ENCODE measurements at regions not wholly inside any gene's neighbourhood (a gene's known extent, or its start where the extent isn't known, plus 50 kb on each side); places are given as distances from the start of the nearest gene placed in this dataset.
"Not testable (repeated sequence)": the region's sequence is repeated elsewhere in the genome, so short reads cannot be mapped to it uniquely, and the experiment has no call there.

DNA sequence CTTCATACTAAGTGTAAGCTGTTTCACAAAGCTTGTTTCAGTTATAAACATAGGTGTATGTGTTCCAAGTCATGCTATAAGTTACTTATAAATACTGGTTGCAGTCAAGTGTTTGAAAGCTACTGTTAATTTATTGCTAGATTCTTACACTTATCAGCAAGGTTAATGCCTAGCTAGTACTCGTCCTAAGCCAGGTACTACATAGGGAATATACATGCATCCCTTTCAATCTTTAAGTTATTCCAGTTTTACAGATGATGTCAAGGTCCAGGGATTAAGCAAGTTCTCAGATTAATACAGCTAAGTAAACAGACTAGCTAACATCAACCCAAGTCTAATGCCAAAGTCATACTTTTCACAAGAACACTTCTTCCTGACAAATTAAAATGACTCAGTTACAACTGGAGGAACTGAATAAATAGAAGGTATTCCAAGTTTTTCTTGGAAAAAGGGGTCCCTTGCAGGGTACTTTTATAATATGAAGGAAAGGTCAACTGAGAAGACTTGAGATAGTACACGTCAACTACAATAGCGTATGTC is 652.2 kb upstream of the USP24 start:
- no peak overlapping the region for H3K23ac ChIP-seq (ENCODE audit: low read depth, low read length, poor library complexity)
- no peak overlapping the region for H2BK15ac ChIP-seq (ENCODE audit: low read length)
- no peak overlapping the region for H2BK12ac ChIP-seq (ENCODE audit: low read length)
- H3K4me3 ChIP-seq (ENCODE audit: low read length in 2 of 2) = no peak overlapping the region
- H3K4ac ChIP-seq (ENCODE audit: low read length) = no peak overlapping the region
- no peaks in the 10 kb centered on the region for H3K9me3 ChIP-seq (replicated peaks in 1 of 2; ENCODE audit: control insufficient read depth in 2 of 2, insufficient read depth in 1 of 2, low read depth in 1 of 2, low read length in 2 of 2)
- no peak overlapping the region for H3K27ac ChIP-seq (replicated peaks; ENCODE audit: low read length)
- no peak overlapping the region for H3K9ac ChIP-seq (ENCODE audit: low read depth, low read length, poor library complexity)
- no peaks in the 10 kb centered on the region for H3K79me1 ChIP-seq (ENCODE audit: low read depth, low read length)
- H2AK5ac ChIP-seq (ENCODE audit: low read depth, low read length) = no peak overlapping the region
- H3K36me3 ChIP-seq (replicated peaks in 1 of 2; ENCODE audit: control insufficient read depth in 2 of 2, insufficient read depth in 2 of 2, low read length in 2 of 2) = no peaks in the 10 kb centered on the region
- H4K8ac ChIP-seq (ENCODE audit: low read depth, low read length) = no peak overlapping the region
- H4K91ac ChIP-seq (ENCODE audit: low read depth, low read length, poor library complexity) = no peak overlapping the region
- H2BK5ac ChIP-seq (ENCODE audit: low read length) = no peak overlapping the region
- no peaks in the 10 kb centered on the region for H3K27me3 ChIP-seq (ENCODE audit: control insufficient read depth in 3 of 3, insufficient read depth in 3 of 3, low read depth in 1 of 3, low read length in 3 of 3)
- no peak overlapping the region for H3K18ac ChIP-seq (ENCODE audit: low read length)
- no peak overlapping the region for H2AFZ ChIP-seq (ENCODE audit: low read length)
- no CpG with 5 or more reads among the region's 3 CpGs for WGBS, 2 donors (ENCODE audit: extremely low coverage in 2 of 2, insufficient read length in 2 of 2, insufficient replicate concordance in 1 of 2)
- H3K4me1 ChIP-seq (ENCODE audit: control insufficient read depth in 2 of 2, insufficient read depth in 1 of 2, low read depth in 1 of 2, low read length in 2 of 2) = no peaks in the 10 kb centered on the region
- no peak overlapping the region for H3K4me2 ChIP-seq (ENCODE audit: insufficient read depth, low read length, poor library complexity, severe bottlenecking)
- H2BK120ac ChIP-seq (ENCODE audit: low read depth, low read length) = no peak overlapping the region
- H3K14ac ChIP-seq (ENCODE audit: low read length) = no peak overlapping the region
- no peak for DNase-seq (ENCODE audit: low spot score)

DNA sequence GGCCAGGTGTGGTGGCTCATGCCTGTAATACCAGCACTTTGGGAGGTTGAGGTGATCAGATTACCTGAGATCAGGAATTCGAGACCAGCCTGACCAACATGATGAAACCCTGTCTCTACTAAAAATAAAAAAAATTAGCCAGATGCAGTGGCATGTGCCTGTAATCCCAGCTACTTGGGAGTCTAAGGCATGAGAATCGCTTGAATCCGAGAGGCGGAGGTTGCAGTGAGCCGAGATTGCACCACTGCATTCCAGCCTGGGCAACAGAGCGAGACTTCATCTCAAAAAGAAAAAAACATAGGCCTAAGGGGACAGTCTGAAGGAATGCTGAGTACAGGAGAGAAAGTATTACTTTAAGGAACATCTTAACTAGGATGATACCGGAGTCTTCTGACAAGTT is 650.6 kb upstream of the USP24 start:
- H3K4ac ChIP-seq (ENCODE audit: low read length); H2BK15ac ChIP-seq (ENCODE audit: low read length); H3K27ac ChIP-seq (replicated peaks; ENCODE audit: low read length); H3K18ac ChIP-seq (ENCODE audit: low read length); H2BK5ac ChIP-seq (ENCODE audit: low read length); H3K36me3 ChIP-seq (replicated peaks in 1 of 2; ENCODE audit: control insufficient read depth in 2 of 2, insufficient read depth in 2 of 2, low read length in 2 of 2); H4K91ac ChIP-seq (ENCODE audit: low read depth, low read length, poor library complexity); H3K4me3 ChIP-seq (ENCODE audit: low read length in 2 of 2); H2BK120ac ChIP-seq (ENCODE audit: low read depth, low read length); H2AFZ ChIP-seq (ENCODE audit: low read length); H3K9me3 ChIP-seq (replicated peaks in 1 of 2; ENCODE audit: control insufficient read depth in 2 of 2, insufficient read depth in 1 of 2, low read depth in 1 of 2, low read length in 2 of 2); H3K23ac ChIP-seq (ENCODE audit: low read depth, low read length, poor library complexity); H3K9ac ChIP-seq (ENCODE audit: low read depth, low read length, poor library complexity); H2AK5ac ChIP-seq (ENCODE audit: low read depth, low read length); H3K27me3 ChIP-seq (ENCODE audit: control insufficient read depth in 3 of 3, insufficient read depth in 3 of 3, low read depth in 1 of 3, low read length in 3 of 3); H3K79me1 ChIP-seq (ENCODE audit: low read depth, low read length); H4K8ac ChIP-seq (ENCODE audit: low read depth, low read length); H3K14ac ChIP-seq (ENCODE audit: low read length); H3K4me2 ChIP-seq (ENCODE audit: insufficient read depth, low read length, poor library complexity, severe bottlenecking); DNase-seq (ENCODE audit: low spot score); H2BK12ac ChIP-seq (ENCODE audit: low read length); H3K4me1 ChIP-seq (ENCODE audit: control insufficient read depth in 2 of 2, insufficient read depth in 1 of 2, low read depth in 1 of 2, low read length in 2 of 2): not testable (repeated sequence)
- WGBS, 2 donors (ENCODE audit: extremely low coverage in 2 of 2, insufficient read length in 2 of 2, insufficient replicate concordance in 1 of 2) = no CpG with 5 or more reads among the region's 7 CpGs

DNA sequence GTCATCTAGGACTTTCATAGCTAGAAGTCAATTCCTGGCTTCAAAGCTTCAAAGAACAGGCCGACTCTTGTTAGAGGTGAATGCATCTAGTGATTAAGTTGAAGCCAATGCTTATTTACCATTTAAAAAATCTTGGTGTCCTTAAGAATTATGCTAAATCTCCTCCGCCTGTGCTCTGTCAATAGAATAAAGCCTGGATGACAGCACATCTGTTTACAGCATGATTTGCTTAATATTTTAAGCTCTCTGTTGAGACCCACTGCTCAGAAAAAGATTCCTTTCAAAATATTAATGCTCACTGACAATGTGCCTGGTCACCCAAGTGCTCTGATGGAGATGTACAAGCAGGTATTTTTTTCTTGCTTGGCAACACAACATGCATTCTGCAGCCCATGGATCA is 649.1 kb upstream of the USP24 start:
- no peak overlapping the region for H2BK120ac ChIP-seq (ENCODE audit: low read depth, low read length)
- H2AK5ac ChIP-seq (ENCODE audit: low read depth, low read length) = no peak overlapping the region
- WGBS, 2 donors (ENCODE audit: extremely low coverage in 2 of 2, insufficient read length in 2 of 2, insufficient replicate concordance in 1 of 2) = no CpG with 5 or more reads among the region's 2 CpGs
- H3K4ac ChIP-seq (ENCODE audit: low read length) = no peak overlapping the region
- no peak overlapping the region for H2AFZ ChIP-seq (ENCODE audit: low read length)
- no peaks in the 10 kb centered on the region for H3K36me3 ChIP-seq (replicated peaks in 1 of 2; ENCODE audit: control insufficient read depth in 2 of 2, insufficient read depth in 2 of 2, low read length in 2 of 2)
- no peak overlapping the region for H3K9ac ChIP-seq (ENCODE audit: low read depth, low read length, poor library complexity)
- no peak overlapping the region for H3K18ac ChIP-seq (ENCODE audit: low read length)
- DNase-seq (ENCODE audit: low spot score) = no peak
- no peak overlapping the region for H2BK15ac ChIP-seq (ENCODE audit: low read length)
- H3K14ac ChIP-seq (ENCODE audit: low read length) = no peak overlapping the region
- no peaks in the 10 kb centered on the region for H3K4me1 ChIP-seq (ENCODE audit: control insufficient read depth in 2 of 2, insufficient read depth in 1 of 2, low read depth in 1 of 2, low read length in 2 of 2)
- no peak overlapping the region for H3K4me3 ChIP-seq (ENCODE audit: low read length in 2 of 2)
- no peak overlapping the region for H3K27ac ChIP-seq (replicated peaks; ENCODE audit: low read length)
- no peaks in the 10 kb centered on the region for H3K27me3 ChIP-seq (ENCODE audit: control insufficient read depth in 3 of 3, insufficient read depth in 3 of 3, low read depth in 1 of 3, low read length in 3 of 3)
- H4K91ac ChIP-seq (ENCODE audit: low read depth, low read length, poor library complexity) = no peak overlapping the region
- no peak overlapping the region for H3K4me2 ChIP-seq (ENCODE audit: insufficient read depth, low read length, poor library complexity, severe bottlenecking)
- H2BK5ac ChIP-seq (ENCODE audit: low read length) = no peak overlapping the region
- no peaks in the 10 kb centered on the region for H3K79me1 ChIP-seq (ENCODE audit: low read depth, low read length)
- no peaks in the 10 kb centered on the region for H3K9me3 ChIP-seq (replicated peaks in 1 of 2; ENCODE audit: control insufficient read depth in 2 of 2, insufficient read depth in 1 of 2, low read depth in 1 of 2, low read length in 2 of 2)
- no peak overlapping the region for H4K8ac ChIP-seq (ENCODE audit: low read depth, low read length)
- no peak overlapping the region for H3K23ac ChIP-seq (ENCODE audit: low read depth, low read length, poor library complexity)
- H2BK12ac ChIP-seq (ENCODE audit: low read length) = no peak overlapping the region

DNA sequence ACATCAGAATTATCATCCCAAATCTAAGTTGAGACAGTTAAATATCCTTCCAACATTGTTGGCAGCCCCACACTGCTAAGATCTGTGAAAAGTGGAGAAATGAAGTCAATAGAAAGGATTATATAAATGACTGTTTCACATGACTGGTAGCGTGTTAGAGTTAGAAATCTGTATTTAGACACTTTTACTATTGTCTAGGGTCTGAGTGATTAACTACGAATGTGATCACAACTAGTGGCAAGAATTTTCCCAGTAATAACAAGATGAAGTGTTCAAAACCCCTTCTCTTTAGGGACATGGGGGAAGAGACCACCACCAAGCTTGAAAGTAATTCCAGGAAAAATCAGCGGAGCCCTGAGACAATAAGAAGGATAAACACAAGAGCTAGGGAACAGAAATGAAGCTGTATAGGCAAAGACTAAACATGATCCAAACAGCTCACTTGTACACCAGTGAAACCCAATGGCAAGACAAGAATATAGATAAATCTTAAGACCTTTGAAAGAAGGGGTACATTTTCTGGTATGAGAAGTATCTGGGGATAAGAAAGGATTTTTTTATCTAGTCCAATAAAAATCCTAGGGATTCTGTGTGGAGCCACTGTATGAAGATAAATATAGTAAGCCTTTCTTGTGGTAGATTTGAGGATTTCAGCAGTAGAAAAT is 646.6 kb upstream of the USP24 start:
- no CpG with 5 or more reads among the region's 3 CpGs for WGBS, 2 donors (ENCODE audit: extremely low coverage in 2 of 2, insufficient read length in 2 of 2, insufficient replicate concordance in 1 of 2)
- no peak overlapping the region for H2BK12ac ChIP-seq (ENCODE audit: low read length)

More for the DNA sequence above, 646.6 kb upstream of the USP24 start:
- Histone ChIP-seq H3K79me1 (ENCODE audit: low read depth, low read length) (no peaks in the 10 kb centered on the region), H3K18ac (ENCODE audit: low read length) (no peak overlapping the region), H3K9ac (ENCODE audit: low read depth, low read length, poor library complexity) (no peak overlapping the region), H3K23ac (ENCODE audit: low read depth, low read length, poor library complexity) (no peak overlapping the region), H3K4me3 (ENCODE audit: low read length in 2 of 2) (no peak overlapping the region), H2BK15ac (ENCODE audit: low read length) (no peak overlapping the region), H2AFZ (ENCODE audit: low read length) (no peak overlapping the region), H3K36me3 (replicated peaks in 1 of 2; ENCODE audit: control insufficient read depth in 2 of 2, insufficient read depth in 2 of 2, low read length in 2 of 2) (no peaks in the 10 kb centered on the region), H3K9me3 (replicated peaks in 1 of 2; ENCODE audit: control insufficient read depth in 2 of 2, insufficient read depth in 1 of 2, low read depth in 1 of 2, low read length in 2 of 2) (no peaks in the 10 kb centered on the region), H3K4me1 (ENCODE audit: control insufficient read depth in 2 of 2, insufficient read depth in 1 of 2, low read depth in 1 of 2, low read length in 2 of 2) (no peaks in the 10 kb centered on the region), H2BK5ac (ENCODE audit: low read length) (no peak overlapping the region), H2BK120ac (ENCODE audit: low read depth, low read length) (no peak overlapping the region), H3K27me3 (ENCODE audit: control insufficient read depth in 3 of 3, insufficient read depth in 3 of 3, low read depth in 1 of 3, low read length in 3 of 3) (no peaks in the 10 kb centered on the region), H3K14ac (ENCODE audit: low read length) (no peak overlapping the region), H4K91ac (ENCODE audit: low read depth, low read length, poor library complexity) (no peak overlapping the region), H2AK5ac (ENCODE audit: low read depth, low read length) (no peak overlapping the region), H3K4me2 (ENCODE audit: insufficient read depth, low read length, poor library complexity, severe bottlenecking) (no peak overlapping the region), H3K27ac (replicated peaks; ENCODE audit: low read length) (no peak overlapping the region), H3K4ac (ENCODE audit: low read length) (no peak overlapping the region), H4K8ac (ENCODE audit: low read depth, low read length) (no peak overlapping the region)
- DNase-seq (ENCODE audit: low spot score) = no peak

Data from neuronal stem cell (in vitro differentiated cells).